SK-N-SH treated with all-trans-retinoic acid at 6 μM for 48 hours (cell line): ENCODE measurements at regions not wholly inside any gene's neighbourhood (a gene's known extent, or its start where the extent isn't known, plus 50 kb on each side); places are given as distances from the start of the nearest gene placed in this dataset.

Source experiments
- ARNTL ChIP-seq: fragments of 450-650 bp; formaldehyde crosslinking; IDR thresholded peaks from 2 replicates; pipeline ENCODE4 v1.5.0; 2020; ENCODE audit warnings: low read depth, mild to moderate bottlenecking, moderate library complexity, borderline replicate concordance
- BACH2 ChIP-seq: fragments of 250-450 bp; sonication (Bioruptor Pico); IDR thresholded peaks from 2 replicates; pipeline ENCODE4 v1.9.0; 2021; ENCODE audit warnings: mild to moderate bottlenecking, borderline replicate concordance
- ESRRG ChIP-seq: fragments of 250-450 bp; sonication (Bioruptor Pico); IDR thresholded peaks from 2 replicates; pipeline ENCODE4 v1.6.1; 2021; ENCODE audit warnings: mild to moderate bottlenecking
- ISL1 ChIP-seq: fragments of 250-450 bp; sonication (Bioruptor Pico); IDR thresholded peaks from 2 replicates; pipeline ENCODE4 v2.1.2; 2022; ENCODE audit warnings: mild to moderate bottlenecking, moderate library complexity
- OSR1 ChIP-seq: fragments of 250-450 bp; sonication (Bioruptor Pico); IDR thresholded peaks from 2 replicates; pipeline ENCODE4 v1.8.0; 2022; ENCODE audit warnings: moderate library complexity, mild to moderate bottlenecking, inconsistent platforms
- TCF4 ChIP-seq: fragments of 250-450 bp; sonication (Bioruptor Pico); IDR thresholded peaks from 2 replicates; pipeline ENCODE4 v1.8.0; 2021; ENCODE audit warnings: mild to moderate bottlenecking, moderate library complexity, borderline replicate concordance
- TOX ChIP-seq: fragments of 250-450 bp; sonication (Bioruptor Pico); IDR thresholded peaks from 2 replicates; pipeline ENCODE4 v1.8.0; 2021; ENCODE audit warnings: mild to moderate bottlenecking, moderate library complexity, borderline replicate concordance
- ZFP3 ChIP-seq: fragments of 250-450 bp; sonication (Bioruptor Pico); IDR thresholded peaks from 2 replicates; pipeline ENCODE4 v1.5.0; 2020; ENCODE audit warnings: mild to moderate bottlenecking, moderate library complexity
- ZFP30 ChIP-seq: fragments of 450-650 bp; formaldehyde crosslinking; IDR thresholded peaks from 2 replicates; pipeline ENCODE4 v1.5.0; 2022; ENCODE audit warnings: mild to moderate bottlenecking, moderate library complexity
- ZNF565 ChIP-seq: fragments of 450-650 bp; formaldehyde crosslinking; conservative IDR thresholded peaks from 2 replicates; pipeline ENCODE4 v1.5.0; 2020; ENCODE audit warnings: low read depth, mild to moderate bottlenecking, moderate library complexity
- ZNF8 ChIP-seq: fragments of 450-650 bp; formaldehyde crosslinking; IDR thresholded peaks from 2 replicates; pipeline ENCODE4 v1.5.0; 2020; ENCODE audit warnings: mild to moderate bottlenecking, moderate library complexity
- TF ChIP-seq, protein P1 (sequence below): fragments of 250-450 bp; sonication (Bioruptor Pico); IDR thresholded peaks from 2 replicates; pipeline ENCODE4 v1.5.1; 2020; ENCODE audit warnings: low read depth, mild to moderate bottlenecking, moderate library complexity
- TF ChIP-seq, protein P2 (sequence below): fragments of 250-450 bp; sonication (Bioruptor Pico); IDR thresholded peaks from 2 replicates; pipeline ENCODE4 v1.8.0; 2020; ENCODE audit warnings: mild to moderate bottlenecking, moderate library complexity, borderline replicate concordance
- TF ChIP-seq, protein P3 (sequence below): fragments of 250-450 bp; sonication (Bioruptor Pico); IDR thresholded peaks from 2 replicates; pipeline ENCODE4 v1.5.0; 2020; ENCODE audit warnings: mild to moderate bottlenecking, moderate library complexity

DNA sequence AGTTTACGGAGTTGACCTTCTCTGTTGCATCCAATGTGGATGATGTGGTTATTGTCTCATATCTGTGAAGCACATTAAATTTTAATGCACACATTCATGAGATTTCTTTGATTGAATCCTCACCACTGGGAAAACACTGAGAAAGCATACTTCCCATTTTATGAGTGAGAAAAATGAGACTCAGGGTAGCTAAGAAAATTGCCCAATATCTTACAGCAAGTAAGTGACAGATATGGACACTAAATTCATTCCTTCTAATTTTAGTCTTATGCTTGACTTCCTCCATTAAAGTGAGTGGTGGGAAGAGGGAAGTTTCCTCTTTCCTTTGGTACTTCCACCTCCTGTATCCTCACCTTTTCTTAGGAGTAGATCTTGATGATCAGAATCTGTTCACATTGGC is 504.8 kb upstream of the BOD1L1 start:
- TF ChIP-seq, protein P1, sequence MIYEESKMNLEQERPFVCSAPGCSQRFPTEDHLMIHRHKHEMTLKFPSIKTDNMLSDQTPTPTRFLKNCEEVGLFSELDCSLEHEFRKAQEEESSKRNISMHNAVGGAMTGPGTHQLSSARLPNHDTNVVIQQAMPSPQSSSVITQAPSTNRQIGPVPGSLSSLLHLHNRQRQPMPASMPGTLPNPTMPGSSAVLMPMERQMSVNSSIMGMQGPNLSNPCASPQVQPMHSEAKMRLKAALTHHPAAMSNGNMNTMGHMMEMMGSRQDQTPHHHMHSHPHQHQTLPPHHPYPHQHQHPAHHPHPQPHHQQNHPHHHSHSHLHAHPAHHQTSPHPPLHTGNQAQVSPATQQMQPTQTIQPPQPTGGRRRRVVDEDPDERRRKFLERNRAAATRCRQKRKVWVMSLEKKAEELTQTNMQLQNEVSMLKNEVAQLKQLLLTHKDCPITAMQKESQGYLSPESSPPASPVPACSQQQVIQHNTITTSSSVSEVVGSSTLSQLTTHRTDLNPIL, result no peak
- TF ChIP-seq, protein P2, sequence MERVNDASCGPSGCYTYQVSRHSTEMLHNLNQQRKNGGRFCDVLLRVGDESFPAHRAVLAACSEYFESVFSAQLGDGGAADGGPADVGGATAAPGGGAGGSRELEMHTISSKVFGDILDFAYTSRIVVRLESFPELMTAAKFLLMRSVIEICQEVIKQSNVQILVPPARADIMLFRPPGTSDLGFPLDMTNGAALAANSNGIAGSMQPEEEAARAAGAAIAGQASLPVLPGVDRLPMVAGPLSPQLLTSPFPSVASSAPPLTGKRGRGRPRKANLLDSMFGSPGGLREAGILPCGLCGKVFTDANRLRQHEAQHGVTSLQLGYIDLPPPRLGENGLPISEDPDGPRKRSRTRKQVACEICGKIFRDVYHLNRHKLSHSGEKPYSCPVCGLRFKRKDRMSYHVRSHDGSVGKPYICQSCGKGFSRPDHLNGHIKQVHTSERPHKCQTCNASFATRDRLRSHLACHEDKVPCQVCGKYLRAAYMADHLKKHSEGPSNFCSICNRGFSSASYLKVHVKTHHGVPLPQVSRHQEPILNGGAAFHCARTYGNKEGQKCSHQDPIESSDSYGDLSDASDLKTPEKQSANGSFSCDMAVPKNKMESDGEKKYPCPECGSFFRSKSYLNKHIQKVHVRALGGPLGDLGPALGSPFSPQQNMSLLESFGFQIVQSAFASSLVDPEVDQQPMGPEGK, result no peak
- no peak for TF ChIP-seq ISL1 (CRISPR knock-in tag)
- TF ChIP-seq ZNF565, result no peak
- TF ChIP-seq ZNF8 (CRISPR knock-in tag), result no peak
- no peak for TF ChIP-seq ZFP30
- TF ChIP-seq OSR1, result no peak
- no peak for TF ChIP-seq ZFP3 (CRISPR knock-in tag)
- no peak for TF ChIP-seq ESRRG (CRISPR knock-in tag)
- no peak for TF ChIP-seq TCF4 (CRISPR knock-in tag)
- TF ChIP-seq BACH2, result no peak
- TF ChIP-seq, protein P3, sequence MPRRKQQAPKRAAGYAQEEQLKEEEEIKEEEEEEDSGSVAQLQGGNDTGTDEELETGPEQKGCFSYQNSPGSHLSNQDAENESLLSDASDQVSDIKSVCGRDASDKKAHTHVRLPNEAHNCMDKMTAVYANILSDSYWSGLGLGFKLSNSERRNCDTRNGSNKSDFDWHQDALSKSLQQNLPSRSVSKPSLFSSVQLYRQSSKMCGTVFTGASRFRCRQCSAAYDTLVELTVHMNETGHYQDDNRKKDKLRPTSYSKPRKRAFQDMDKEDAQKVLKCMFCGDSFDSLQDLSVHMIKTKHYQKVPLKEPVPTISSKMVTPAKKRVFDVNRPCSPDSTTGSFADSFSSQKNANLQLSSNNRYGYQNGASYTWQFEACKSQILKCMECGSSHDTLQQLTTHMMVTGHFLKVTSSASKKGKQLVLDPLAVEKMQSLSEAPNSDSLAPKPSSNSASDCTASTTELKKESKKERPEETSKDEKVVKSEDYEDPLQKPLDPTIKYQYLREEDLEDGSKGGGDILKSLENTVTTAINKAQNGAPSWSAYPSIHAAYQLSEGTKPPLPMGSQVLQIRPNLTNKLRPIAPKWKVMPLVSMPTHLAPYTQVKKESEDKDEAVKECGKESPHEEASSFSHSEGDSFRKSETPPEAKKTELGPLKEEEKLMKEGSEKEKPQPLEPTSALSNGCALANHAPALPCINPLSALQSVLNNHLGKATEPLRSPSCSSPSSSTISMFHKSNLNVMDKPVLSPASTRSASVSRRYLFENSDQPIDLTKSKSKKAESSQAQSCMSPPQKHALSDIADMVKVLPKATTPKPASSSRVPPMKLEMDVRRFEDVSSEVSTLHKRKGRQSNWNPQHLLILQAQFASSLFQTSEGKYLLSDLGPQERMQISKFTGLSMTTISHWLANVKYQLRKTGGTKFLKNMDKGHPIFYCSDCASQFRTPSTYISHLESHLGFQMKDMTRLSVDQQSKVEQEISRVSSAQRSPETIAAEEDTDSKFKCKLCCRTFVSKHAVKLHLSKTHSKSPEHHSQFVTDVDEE (CRISPR knock-in tag), result no peak
- no peak for TF ChIP-seq ARNTL (CRISPR knock-in tag)
- TF ChIP-seq TOX (CRISPR knock-in tag), result no peak
